ENCODE measurements at regions not wholly inside any gene's neighbourhood (a gene's known extent, or its start where the extent isn't known, plus 50 kb on each side); places are given as distances from the start of the nearest gene placed in this dataset.
A peak's percentile ranks its signal among the peaks of the same experiment; 100 is the strongest.

GRCh38 chr2:22999951-23000350 lies 385.0 kb upstream of the KLHL29 start:
- TF ChIP-seq CTCF (conservative IDR thresholded peaks at IDR 0.05; ENCODE audit: low read length), result no peak
- no peak for DNase-seq (ENCODE audit: low read depth)
- no peak overlapping the region for H3K4me3 ChIP-seq (ENCODE audit: low read length)

GRCh38 chr2:23002234-23002633 lies 382.7 kb upstream of the KLHL29 start:
- TF ChIP-seq CTCF (conservative IDR thresholded peaks at IDR 0.05; ENCODE audit: low read length), result no peak
- H3K4me3 ChIP-seq (ENCODE audit: low read length), result no peak overlapping the region
- DNase-seq (ENCODE audit: low read depth), result no peak

- no peak for TF ChIP-seq CTCF (conservative IDR thresholded peaks at IDR 0.05; ENCODE audit: low read length)
- no peak overlapping the region for H3K4me3 ChIP-seq (ENCODE audit: low read length)
- DNase-seq (ENCODE audit: low read depth), result no peak
Measured at GRCh38 chr2:23005469-23005868, 379.5 kb upstream of the KLHL29 start.

GRCh38 chr2:23007631-23008235 lies 377.2 kb upstream of the KLHL29 start:
- no peak for TF ChIP-seq CTCF (conservative IDR thresholded peaks at IDR 0.05; ENCODE audit: low read length)
- no peak overlapping the region for H3K4me3 ChIP-seq (ENCODE audit: low read length)
- DNase-seq (ENCODE audit: low read depth), result no peak

GRCh38 chr2:23008440-23008839 lies 376.5 kb upstream of the KLHL29 start:
- no peak overlapping the region for H3K4me3 ChIP-seq (ENCODE audit: low read length)
- DNase-seq (ENCODE audit: low read depth), result no peak
- no peak for TF ChIP-seq CTCF (conservative IDR thresholded peaks at IDR 0.05; ENCODE audit: low read length)

GRCh38 chr2:23008951-23009350 lies 376.0 kb upstream of the KLHL29 start:
- no peak for DNase-seq (ENCODE audit: low read depth)
- no peak for TF ChIP-seq CTCF (conservative IDR thresholded peaks at IDR 0.05; ENCODE audit: low read length)

GRCh38 chr2:23009545-23010149 lies 375.3 kb upstream of the KLHL29 start:
- H3K4me3 ChIP-seq (ENCODE audit: low read length), result no peak overlapping the region
- no peak for TF ChIP-seq CTCF (conservative IDR thresholded peaks at IDR 0.05; ENCODE audit: low read length)
- peak; percentile 40 for DNase-seq (ENCODE audit: low read depth)

More at GRCh38 chr2:23008951-23009350, 376.0 kb upstream of the KLHL29 start:
- no peak overlapping the region for H3K4me3 ChIP-seq (ENCODE audit: low read length)

Measured in AG10803 (cell line).